Daoy (cell line): ENCODE measurements at regions not wholly inside any gene's neighbourhood (a gene's known extent, or its start where the extent isn't known, plus 50 kb on each side); places are given as distances from the start of the nearest gene placed in this dataset.
A peak's percentile ranks its signal among the peaks of the same experiment; 100 is the strongest.
"Not testable (repeated sequence)": the region's sequence is repeated elsewhere in the genome, so short reads cannot be mapped to it uniquely, and the experiment has no call there.

Experiments
- DNase-seq: peaks from one replicate; pipeline ENCODE4 v3.0.0-alpha.2; 2015; ENCODE audit warnings: low read depth

GRCh38 chr16:77488652-77489051 lies 53.8 kb upstream of the ADAMTS18 start:
- no peak for DNase-seq

- no peak for DNase-seq
These were observed 56.3 kb upstream of the ADAMTS18 start for GRCh38 chr16:77491091-77491490.

GRCh38 chr16:77496934-77497333 lies 62.1 kb upstream of the ADAMTS18 start:
- no peak for DNase-seq

- peak; percentile 90 for DNase-seq
These were observed 64.8 kb upstream of the ADAMTS18 start for GRCh38 chr16:77499373-77500285.

GRCh38 chr16:77500286-77500598 lies 65.4 kb upstream of the ADAMTS18 start:
- DNase-seq = no peak

GRCh38 chr16:77500934-77501664 lies 66.3 kb upstream of the ADAMTS18 start:
- DNase-seq = no peak

- no peak for DNase-seq
These were observed 67.6 kb upstream of the ADAMTS18 start for GRCh38 chr16:77502448-77502847.

GRCh38 chr16:77506492-77506891 lies 71.7 kb upstream of the ADAMTS18 start:
- not testable (repeated sequence) for DNase-seq

GRCh38 chr16:77509051-77509450 lies 74.2 kb upstream of the ADAMTS18 start:
- no peak for DNase-seq

- no peak for DNase-seq
These were observed 75.0 kb upstream of the ADAMTS18 start for GRCh38 chr16:77509796-77510195.

- no peak for DNase-seq
These were observed 76.2 kb upstream of the ADAMTS18 start for GRCh38 chr16:77511053-77511452.

GRCh38 chr16:77514500-77515220 lies 79.8 kb upstream of the ADAMTS18 start:
- DNase-seq = no peak

GRCh38 chr16:77525226-77525625 lies 90.4 kb upstream of the ADAMTS18 start:
- not testable (repeated sequence) for DNase-seq

- DNase-seq = peak; percentile 66
These were observed 96.9 kb upstream of the ADAMTS18 start for GRCh38 chr16:77531752-77532151.

- DNase-seq = no peak
These were observed 102.0 kb upstream of the ADAMTS18 start for GRCh38 chr16:77536809-77537208.

- no peak for DNase-seq
These were observed 104.7 kb upstream of the ADAMTS18 start for GRCh38 chr16:77539421-77540034.

- peak; percentile 64 for DNase-seq
These were observed 105.8 kb upstream of the ADAMTS18 start for GRCh38 chr16:77540646-77541045.

- no peak for DNase-seq
These were observed 106.3 kb upstream of the ADAMTS18 start for GRCh38 chr16:77541165-77541564.

GRCh38 chr16:77548151-77548550 lies 113.3 kb upstream of the ADAMTS18 start:
- peak; percentile 7 for DNase-seq

GRCh38 chr16:77548766-77549165 lies 113.9 kb upstream of the ADAMTS18 start:
- DNase-seq = peak; percentile 32

GRCh38 chr16:77549876-77550275 lies 115.0 kb upstream of the ADAMTS18 start:
- peak; percentile 13 for DNase-seq

- DNase-seq = peak; percentile 11
These were observed 116.5 kb upstream of the ADAMTS18 start for GRCh38 chr16:77551357-77551756.
